ENCODE measurements at regions not wholly inside any gene's neighbourhood (a gene's known extent, or its start where the extent isn't known, plus 50 kb on each side); places are given as distances from the start of the nearest gene placed in this dataset.

DNA sequence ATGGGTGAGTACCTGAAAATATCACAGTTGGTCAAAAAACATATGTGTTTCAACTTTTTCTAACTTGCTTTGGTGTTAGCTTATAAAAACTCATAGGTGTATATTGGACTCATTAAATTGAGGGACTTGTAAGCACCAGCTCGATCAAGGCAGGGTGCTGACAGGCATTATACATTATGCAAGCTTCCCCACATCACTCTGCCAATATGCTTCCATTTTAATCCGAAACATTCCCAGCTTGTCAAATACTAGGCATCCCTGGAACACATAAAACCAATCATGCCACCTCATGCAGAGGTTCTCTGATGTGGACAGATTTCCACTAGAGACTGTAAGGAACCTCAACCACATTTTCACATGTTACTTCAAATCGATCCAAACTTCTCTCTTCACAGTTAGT, 187.3 kb upstream of the NT5E start:
- Histone ChIP-seq H2AFZ (ENCODE audit: low read depth, low read length) (no peak overlapping the region), H3K9me3 (replicated peaks; ENCODE audit: control insufficient read depth, insufficient read depth, low read depth, low read length) (no peaks in the 10 kb centered on the region), H4K20me1 (replicated peaks; ENCODE audit: control insufficient read depth, insufficient read depth, low read length) (no peaks in the 10 kb centered on the region), H3K27ac (ENCODE audit: extremely low read depth, low read depth, low read length) (no peak overlapping the region), H3K9me1 (ENCODE audit: control insufficient read depth, insufficient read depth, low read length) (no peaks in the 10 kb centered on the region), H3K9ac (ENCODE audit: insufficient read depth in 1 of 2, low read depth in 2 of 2, low read length in 2 of 2) (no peak overlapping the region), H3K79me2 (ENCODE audit: control insufficient read depth, insufficient read depth, low read length) (no peaks in the 10 kb centered on the region), H3K4me1 (replicated peaks in 1 of 2; ENCODE audit: control insufficient read depth in 2 of 2, insufficient read depth in 2 of 2, low read length in 2 of 2) (no peaks in the 10 kb centered on the region), H3K27me3 (ENCODE audit: control insufficient read depth in 2 of 2, insufficient read depth in 2 of 2, low read length in 2 of 2) (no peaks in the 10 kb centered on the region), H3K4me2 (ENCODE audit: insufficient read depth, low read length) (no peak overlapping the region), H3K36me3 (ENCODE audit: control insufficient read depth, insufficient read depth, low read length) (no peaks in the 10 kb centered on the region), H3K4me3 (no peak overlapping the region)
- no peak for FAIRE-seq
- TF ChIP-seq, protein P1, sequence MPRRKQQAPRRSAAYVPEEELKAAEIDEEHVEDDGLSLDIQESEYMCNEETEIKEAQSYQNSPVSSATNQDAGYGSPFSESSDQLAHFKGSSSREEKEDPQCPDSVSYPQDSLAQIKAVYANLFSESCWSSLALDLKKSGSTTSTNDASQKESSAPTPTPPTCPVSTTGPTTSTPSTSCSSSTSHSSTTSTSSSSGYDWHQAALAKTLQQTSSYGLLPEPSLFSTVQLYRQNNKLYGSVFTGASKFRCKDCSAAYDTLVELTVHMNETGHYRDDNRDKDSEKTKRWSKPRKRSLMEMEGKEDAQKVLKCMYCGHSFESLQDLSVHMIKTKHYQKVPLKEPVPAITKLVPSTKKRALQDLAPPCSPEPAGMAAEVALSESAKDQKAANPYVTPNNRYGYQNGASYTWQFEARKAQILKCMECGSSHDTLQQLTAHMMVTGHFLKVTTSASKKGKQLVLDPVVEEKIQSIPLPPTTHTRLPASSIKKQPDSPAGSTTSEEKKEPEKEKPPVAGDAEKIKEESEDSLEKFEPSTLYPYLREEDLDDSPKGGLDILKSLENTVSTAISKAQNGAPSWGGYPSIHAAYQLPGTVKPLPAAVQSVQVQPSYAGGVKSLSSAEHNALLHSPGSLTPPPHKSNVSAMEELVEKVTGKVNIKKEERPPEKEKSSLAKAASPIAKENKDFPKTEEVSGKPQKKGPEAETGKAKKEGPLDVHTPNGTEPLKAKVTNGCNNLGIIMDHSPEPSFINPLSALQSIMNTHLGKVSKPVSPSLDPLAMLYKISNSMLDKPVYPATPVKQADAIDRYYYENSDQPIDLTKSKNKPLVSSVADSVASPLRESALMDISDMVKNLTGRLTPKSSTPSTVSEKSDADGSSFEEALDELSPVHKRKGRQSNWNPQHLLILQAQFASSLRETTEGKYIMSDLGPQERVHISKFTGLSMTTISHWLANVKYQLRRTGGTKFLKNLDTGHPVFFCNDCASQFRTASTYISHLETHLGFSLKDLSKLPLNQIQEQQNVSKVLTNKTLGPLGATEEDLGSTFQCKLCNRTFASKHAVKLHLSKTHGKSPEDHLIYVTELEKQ (CRISPR knock-in tag; IDR thresholded peaks at IDR 0.05): no peak
- no peak for TF ChIP-seq SRSF9 (IDR thresholded peaks at IDR 0.05; ENCODE audit: borderline replicate concordance, low read depth, low read length)
- TF ChIP-seq MEF2A (IDR thresholded peaks at IDR 0.05; ENCODE audit: control insufficient read depth, low read depth, low read length): no peak
- TF ChIP-seq TEAD4 (IDR thresholded peaks at IDR 0.05; ENCODE audit: low read length): no peak
- TF ChIP-seq TEAD4 (CRISPR knock-in tag; IDR thresholded peaks at IDR 0.05; ENCODE audit: borderline replicate concordance): no peak
- TF ChIP-seq, protein P2, sequence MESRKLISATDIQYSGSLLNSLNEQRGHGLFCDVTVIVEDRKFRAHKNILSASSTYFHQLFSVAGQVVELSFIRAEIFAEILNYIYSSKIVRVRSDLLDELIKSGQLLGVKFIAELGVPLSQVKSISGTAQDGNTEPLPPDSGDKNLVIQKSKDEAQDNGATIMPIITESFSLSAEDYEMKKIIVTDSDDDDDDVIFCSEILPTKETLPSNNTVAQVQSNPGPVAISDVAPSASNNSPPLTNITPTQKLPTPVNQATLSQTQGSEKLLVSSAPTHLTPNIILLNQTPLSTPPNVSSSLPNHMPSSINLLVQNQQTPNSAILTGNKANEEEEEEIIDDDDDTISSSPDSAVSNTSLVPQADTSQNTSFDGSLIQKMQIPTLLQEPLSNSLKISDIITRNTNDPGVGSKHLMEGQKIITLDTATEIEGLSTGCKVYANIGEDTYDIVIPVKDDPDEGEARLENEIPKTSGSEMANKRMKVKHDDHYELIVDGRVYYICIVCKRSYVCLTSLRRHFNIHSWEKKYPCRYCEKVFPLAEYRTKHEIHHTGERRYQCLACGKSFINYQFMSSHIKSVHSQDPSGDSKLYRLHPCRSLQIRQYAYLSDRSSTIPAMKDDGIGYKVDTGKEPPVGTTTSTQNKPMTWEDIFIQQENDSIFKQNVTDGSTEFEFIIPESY (CRISPR knock-in tag; IDR thresholded peaks at IDR 0.05): no peak
- TF ChIP-seq, protein P3, sequence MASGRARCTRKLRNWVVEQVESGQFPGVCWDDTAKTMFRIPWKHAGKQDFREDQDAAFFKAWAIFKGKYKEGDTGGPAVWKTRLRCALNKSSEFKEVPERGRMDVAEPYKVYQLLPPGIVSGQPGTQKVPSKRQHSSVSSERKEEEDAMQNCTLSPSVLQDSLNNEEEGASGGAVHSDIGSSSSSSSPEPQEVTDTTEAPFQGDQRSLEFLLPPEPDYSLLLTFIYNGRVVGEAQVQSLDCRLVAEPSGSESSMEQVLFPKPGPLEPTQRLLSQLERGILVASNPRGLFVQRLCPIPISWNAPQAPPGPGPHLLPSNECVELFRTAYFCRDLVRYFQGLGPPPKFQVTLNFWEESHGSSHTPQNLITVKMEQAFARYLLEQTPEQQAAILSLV (tag; IDR thresholded peaks at IDR 0.05): no peak
- no peak for TF ChIP-seq ZC3H8 (IDR thresholded peaks at IDR 0.05)
- no peak for TF ChIP-seq ZNF699 (CRISPR knock-in tag; IDR thresholded peaks at IDR 0.05; ENCODE audit: insufficient replicate concordance)
- TF ChIP-seq BHLHE40 (IDR thresholded peaks at IDR 0.05; ENCODE audit: low read length): no peak
- TF ChIP-seq DIDO1 (tag; IDR thresholded peaks at IDR 0.05; ENCODE audit: low read depth): no peak
- TF ChIP-seq ELF1 (tag; IDR thresholded peaks at IDR 0.05): no peak
- TF ChIP-seq KAT7 (CRISPR knock-in tag; IDR thresholded peaks at IDR 0.05; ENCODE audit: borderline replicate concordance): no peak
- TF ChIP-seq, protein P4, sequence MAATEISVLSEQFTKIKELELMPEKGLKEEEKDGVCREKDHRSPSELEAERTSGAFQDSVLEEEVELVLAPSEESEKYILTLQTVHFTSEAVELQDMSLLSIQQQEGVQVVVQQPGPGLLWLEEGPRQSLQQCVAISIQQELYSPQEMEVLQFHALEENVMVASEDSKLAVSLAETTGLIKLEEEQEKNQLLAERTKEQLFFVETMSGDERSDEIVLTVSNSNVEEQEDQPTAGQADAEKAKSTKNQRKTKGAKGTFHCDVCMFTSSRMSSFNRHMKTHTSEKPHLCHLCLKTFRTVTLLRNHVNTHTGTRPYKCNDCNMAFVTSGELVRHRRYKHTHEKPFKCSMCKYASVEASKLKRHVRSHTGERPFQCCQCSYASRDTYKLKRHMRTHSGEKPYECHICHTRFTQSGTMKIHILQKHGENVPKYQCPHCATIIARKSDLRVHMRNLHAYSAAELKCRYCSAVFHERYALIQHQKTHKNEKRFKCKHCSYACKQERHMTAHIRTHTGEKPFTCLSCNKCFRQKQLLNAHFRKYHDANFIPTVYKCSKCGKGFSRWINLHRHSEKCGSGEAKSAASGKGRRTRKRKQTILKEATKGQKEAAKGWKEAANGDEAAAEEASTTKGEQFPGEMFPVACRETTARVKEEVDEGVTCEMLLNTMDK (IDR thresholded peaks at IDR 0.05; ENCODE audit: borderline replicate concordance, insufficient read depth, low read depth, low read length, poor library complexity, severe bottlenecking): no peak
- no peak for TF ChIP-seq IRF2 (CRISPR knock-in tag; IDR thresholded peaks at IDR 0.05)
- ChIA-PET CTCF (ENCODE audit: low intra/inter-chr PET ratio) (no interaction called here), POLR2A (no interaction called here)
- no peak for DNase-seq (ENCODE audit: extremely low read depth in 1 of 4, low spot score in 3 of 4)
- in situ Hi-C loops (cut with MboI) (no loop called here), intact Hi-C loops (cut with micrococcal nuclease) (no loop called here)
- no peak for ATAC-seq
- WGBS (ENCODE audit: insufficient coverage, low coverage, missing lambda C conversion rate): 0% methylated on average over 3 of the region's 3 CpGs
- BruUV-seq (replicated peaks): no TSS peak

Measured in K562 (cell line).